Activated CD8-positive, alpha-beta memory T cell treated with anti-CD3 and anti-CD28 coated beads for 1 hour (primary cell): ENCODE measurements at regions not wholly inside any gene's neighbourhood (a gene's known extent, or its start where the extent isn't known, plus 50 kb on each side); places are given as distances from the start of the nearest gene placed in this dataset.
A peak's percentile ranks its signal among the peaks of the same experiment; 100 is the strongest.

Source experiments
- DNase-seq, 2 donors: peaks; one replicate each; pipeline ENCODE4 v3.0.0-alpha.2; 2020; ENCODE audit warnings: low read depth in 1 of 2; ENCODE audit errors: extremely low read depth in 1 of 2

- no peak for DNase-seq
Observed at GRCh38 chr11:62073061-62073460, 50.8 kb upstream of the INCENP start.

- DNase-seq, result no peak
Observed at GRCh38 chr11:62071408-62071807, 52.4 kb upstream of the INCENP start.

DNA sequence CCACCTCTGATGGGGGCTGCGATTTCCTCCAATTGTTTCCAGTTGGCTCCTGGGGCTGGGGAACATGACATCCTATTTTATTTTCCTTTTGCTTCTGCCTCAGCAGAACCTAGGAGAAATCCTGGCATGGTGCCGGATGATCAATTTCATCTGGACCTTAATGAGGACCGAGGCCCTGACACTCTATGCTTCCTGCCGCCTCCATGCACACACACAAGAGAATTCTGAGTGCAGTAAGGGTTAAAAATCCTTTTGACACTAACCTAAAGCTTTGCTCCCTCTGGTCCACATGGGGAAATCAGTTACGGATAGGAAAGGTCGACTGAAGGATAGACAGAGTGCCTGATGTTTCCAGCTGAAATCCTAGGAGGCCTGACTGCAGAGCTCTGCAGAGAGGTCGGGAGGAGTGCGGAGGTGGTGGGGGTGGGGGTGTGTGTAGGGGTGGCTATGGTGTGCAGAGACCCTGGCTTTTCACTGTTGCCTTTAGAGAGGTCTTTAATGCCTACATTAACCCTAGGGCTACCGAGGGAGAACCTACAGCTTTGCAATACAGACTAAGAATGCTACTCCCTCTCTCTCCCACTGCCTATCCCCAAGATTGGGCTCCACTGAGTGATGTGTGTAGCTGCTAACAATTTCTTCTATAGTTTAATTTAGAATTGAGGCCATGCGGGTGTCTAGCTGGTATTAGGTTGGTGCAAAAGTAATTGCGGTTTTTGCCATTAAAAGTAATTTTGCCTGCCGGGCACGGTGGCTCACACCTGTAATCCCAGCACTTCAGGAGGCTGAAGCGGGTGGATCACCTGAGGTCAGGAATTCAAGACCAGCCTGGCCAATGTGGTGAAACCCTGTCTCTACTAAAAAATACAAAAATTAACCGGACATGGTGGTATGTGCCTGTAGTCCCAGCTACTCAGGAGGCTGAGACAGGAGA lies 53.6 kb upstream of the INCENP start:
- DNase-seq, result no peak

DNA sequence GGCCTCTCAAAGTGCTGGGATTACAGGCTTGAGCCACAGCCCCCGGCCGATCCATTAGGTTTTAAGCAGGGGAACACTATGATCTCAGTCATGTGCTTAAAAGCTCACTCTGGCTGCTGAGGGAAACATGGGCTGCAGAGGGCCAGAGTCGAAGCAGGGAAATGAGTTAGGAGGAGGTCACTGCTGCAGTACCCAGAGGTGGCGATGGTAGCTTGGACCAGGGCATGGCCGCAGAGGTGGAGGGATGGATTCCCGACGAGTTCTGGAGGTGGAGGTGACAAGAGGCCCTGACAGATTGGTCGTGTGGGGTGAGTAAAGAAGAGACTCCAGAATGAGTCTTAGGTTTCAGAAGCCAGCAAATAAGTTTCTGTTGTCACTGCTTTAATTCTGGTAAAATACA lies 54.4 kb upstream of the INCENP start:
- DNase-seq, result no peak

DNA sequence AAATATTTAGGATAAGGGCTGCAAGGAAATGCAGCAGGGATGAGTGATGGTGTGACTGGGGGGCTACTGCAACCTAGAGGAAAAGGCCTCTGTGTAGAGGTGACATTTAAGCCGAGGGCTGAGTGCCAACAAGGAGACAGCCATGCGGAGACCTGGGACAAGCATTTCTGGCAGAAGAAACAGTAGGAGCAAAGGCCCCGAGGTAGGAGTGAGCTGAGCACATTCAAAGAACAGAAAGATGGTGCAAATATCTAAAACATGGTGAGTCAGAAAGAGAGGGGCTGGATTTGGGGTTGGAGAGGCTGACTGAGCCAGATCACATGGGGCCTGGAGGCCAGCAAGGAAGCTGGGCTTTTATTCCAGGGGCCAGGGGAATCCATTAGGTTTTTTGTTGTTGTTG lies 55.1 kb upstream of the INCENP start:
- DNase-seq, result no peak

DNA sequence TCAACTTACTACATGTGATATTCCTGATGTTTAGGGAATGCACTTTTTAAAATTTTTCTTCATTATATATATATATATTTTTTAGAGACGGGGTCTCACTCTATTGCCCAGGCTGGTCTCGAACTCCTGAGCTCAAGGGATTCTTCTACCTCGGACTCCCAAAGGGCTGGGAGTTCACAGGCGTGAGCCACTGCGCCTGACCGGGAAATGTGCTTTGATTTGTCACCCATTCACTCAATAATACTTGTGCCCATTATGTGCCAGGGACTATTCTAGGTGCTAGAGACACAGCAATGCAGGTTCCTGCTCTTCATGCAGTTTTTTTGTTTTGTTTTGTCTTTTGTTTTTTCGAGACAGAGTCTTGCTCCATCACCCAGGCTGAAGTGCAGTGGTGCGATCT lies 56.1 kb upstream of the INCENP start:
- DNase-seq, result no peak

- no peak for DNase-seq
Observed at GRCh38 chr11:62064221-62064620, 59.6 kb upstream of the INCENP start.

DNA sequence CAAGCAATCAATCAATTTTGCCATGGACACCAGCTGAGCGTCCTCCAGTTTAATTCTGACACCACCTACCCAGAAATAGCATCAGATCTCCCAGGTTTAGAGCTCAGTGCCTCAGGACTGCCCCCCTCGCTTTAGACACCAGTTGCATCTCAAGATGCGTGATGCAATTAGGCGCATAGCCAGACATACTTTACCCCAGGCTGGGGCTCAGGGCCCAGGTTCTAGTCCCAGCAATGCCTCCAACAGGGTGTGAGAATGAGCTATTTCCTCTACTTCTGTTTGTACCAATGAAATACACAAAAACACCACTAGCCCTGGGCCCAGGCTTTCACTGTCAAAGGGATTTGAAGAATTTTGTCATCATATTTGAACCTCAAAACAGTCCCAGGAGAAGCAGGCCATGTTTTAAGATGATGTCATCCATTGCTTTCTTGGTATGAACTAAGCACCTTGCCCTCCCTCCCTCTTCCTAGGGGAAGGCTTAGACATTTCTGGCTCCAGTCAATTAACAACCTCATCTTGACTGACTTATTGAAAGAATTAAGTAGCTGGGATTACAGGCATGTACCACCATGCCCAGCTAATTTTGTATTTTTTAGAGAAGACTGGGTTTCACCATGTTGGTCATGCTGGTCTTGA lies 61.5 kb upstream of the INCENP start:
- DNase-seq, result no peak

GRCh38 chr11:62061356-62062222 lies 62.2 kb upstream of the INCENP start:
- no peak for DNase-seq

DNA sequence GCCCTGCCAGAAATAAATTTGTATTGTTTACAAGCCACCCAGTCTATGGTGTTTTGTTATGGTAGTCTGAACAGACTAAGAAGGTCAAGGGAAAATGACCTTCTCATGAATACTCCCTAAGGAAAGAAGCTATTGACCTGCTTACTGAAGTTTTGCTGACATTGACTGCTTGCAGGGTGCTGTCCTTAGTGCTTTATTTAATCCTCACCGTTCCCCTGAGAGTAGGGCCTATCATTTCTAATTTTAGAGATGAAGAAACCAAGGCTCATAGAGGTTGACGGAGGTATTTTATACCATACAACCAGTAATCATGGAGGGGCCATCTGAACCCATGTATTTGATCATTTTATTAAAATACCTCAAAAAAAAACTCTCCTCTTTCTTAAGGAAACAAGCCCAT lies 66.7 kb upstream of the INCENP start:
- DNase-seq, result no peak

DNA sequence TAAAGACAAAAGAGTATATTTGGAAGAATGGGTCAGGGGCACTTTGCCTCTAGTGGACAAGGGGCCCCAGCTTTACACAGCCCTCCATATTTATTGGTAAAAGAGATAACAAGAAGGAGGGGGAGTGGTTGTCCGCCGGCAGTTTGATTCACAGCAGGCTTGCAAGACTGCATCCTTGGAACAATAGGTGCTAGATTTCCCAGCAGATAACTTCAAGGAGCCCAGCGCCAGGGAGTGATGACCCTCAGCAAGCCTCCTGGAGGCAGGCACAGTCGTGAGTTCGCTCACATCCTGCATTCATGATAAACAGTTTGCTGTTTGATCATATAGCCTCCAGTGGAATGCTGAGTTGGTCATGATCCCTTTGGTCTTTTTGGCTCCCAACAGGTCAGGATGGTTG lies 67.8 kb upstream of the INCENP start:
- DNase-seq, result no peak

DNA sequence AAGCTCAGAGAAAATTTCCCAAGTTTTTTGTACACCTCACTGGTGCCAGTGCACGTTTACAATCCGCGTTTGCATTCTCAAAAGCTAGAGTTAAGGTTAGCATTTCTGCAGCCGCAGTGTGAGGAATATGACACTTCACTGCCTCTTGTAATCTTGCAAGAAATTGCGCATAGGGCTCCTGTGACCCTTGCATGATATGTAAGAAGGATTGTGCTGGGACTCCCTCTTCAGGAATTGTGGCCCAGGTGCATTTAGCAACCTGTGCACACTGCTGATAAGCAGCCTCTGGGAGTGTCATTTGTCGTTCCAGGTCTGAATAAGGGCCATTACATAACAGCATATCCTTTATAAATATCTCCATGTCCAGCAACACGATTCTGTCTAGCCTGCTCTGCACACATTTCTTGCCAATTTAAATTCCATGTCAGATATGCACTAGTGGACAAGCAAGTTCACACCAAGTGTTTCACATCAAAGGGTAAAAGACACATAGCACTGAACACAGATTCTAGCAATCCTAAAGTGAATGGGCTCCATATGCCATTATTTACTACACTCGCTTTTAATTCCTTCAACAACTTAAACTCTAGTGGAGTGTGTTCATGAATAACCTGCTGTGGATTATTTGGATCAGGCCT lies 69.2 kb upstream of the INCENP start:
- peak in 1 of 2 donors; percentile 2 for DNase-seq

GRCh38 chr11:62054081-62054480 lies 69.7 kb upstream of the INCENP start:
- no peak for DNase-seq

- DNase-seq, result no peak
Observed at GRCh38 chr11:62050716-62051115, 73.1 kb upstream of the INCENP start.

- no peak for DNase-seq
Observed at GRCh38 chr11:62048100-62048499, 75.7 kb upstream of the INCENP start.

DNA sequence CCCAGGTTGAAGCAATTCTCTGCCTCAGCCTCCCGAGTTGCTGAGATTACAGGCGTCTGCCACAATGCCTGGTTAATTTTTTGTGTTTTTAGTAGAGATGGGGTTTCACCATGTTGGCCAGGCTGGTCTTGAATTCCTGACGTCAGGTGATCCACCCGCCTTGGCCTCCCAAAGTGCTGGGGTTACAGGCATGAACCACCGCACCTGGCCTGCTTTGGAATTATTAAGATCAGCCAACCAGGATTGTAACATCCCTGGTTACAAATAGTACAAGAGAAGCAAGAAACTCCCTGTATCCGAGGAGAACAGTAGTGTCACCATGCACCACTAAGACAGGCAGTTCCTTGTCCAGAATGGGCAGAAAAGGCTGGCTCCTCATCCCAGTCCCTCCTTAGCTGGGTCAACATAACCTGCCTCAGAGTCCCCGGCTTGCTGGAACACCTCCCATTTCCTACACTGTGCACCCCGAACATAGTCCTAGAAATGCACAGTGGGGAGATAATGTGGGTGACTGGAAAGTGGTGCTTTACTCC lies 77.2 kb upstream of the INCENP start:
- no peak for DNase-seq

GRCh38 chr11:62044639-62045121 lies 77.2 kb upstream of the FTH1 start:
- DNase-seq, result no peak

- DNase-seq, result no peak
Observed at GRCh38 chr11:62035293-62035692, 67.9 kb upstream of the FTH1 start.

GRCh38 chr11:62034036-62034338 lies 66.6 kb upstream of the FTH1 start:
- no peak for DNase-seq

- DNase-seq, result no peak
Observed at GRCh38 chr11:62033191-62034035, 66.0 kb upstream of the FTH1 start.
